GM21390 (cell line): ENCODE measurements at regions not wholly inside any gene's neighbourhood (a gene's known extent, or its start where the extent isn't known, plus 50 kb on each side); places are given as distances from the start of the nearest gene placed in this dataset.

Experiments used
- ATAC-seq: cut with Tn5 transposase; IDR thresholded peaks from one replicate; pipeline ENCODE4 v1.9.1; 2021; ENCODE audit not compliant: unreplicated experiment

DNA sequence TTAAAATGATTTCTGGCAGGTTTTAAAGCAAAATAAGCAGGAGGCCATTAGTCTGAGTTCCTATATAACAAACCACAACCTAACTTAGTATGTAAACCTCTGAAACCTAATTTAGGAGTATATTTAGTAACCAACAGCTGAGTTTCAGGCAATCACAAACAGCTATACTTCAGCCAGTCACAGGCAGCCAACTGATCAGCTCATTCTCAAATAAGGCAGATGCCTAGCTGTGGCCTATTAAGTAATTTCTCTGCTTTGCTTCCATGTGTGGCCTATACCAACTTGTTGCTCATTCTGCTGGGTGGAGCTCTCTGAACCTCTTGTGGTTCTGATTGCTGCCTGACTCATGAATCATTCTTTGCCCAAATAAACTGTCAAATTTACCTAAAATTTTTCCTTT lies 408.9 kb upstream of the FBXO33 start:
- no peak for ATAC-seq

DNA sequence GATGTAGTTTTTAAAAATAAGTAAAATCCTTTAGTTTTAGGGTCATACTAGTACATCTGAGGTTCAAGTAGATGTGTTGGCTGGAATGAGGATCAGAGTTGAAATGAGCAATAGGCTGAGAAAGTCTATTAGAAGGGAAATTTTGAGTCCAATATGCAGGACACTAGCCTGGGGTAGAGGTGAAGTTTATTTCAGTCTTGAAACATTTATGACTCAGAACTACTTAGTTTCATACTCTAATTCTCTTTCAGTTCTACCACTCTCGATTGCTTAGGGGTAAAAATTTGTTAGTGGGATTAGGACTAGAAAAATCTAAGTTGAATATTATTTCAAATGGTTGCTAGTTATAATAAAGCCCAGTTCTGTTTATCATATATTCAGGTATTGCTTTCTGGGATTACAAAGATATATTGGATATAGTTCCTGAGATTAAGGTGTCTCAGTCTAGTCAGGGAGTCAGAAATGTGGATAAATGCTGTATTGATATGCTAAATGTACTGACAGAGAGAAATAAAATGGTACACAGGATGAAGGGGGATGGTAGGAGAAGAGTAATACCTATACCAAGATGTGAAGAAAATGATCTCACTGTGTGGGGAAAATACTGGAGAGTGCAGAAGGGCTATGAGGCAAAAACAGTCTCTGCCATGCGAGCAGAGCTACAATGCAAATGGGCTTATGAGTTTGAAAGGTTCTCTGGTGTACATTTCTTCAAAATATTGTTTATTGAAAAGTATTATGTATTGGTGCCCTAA lies 395.8 kb upstream of the FBXO33 start:
- peak; percentile 98 for ATAC-seq

DNA sequence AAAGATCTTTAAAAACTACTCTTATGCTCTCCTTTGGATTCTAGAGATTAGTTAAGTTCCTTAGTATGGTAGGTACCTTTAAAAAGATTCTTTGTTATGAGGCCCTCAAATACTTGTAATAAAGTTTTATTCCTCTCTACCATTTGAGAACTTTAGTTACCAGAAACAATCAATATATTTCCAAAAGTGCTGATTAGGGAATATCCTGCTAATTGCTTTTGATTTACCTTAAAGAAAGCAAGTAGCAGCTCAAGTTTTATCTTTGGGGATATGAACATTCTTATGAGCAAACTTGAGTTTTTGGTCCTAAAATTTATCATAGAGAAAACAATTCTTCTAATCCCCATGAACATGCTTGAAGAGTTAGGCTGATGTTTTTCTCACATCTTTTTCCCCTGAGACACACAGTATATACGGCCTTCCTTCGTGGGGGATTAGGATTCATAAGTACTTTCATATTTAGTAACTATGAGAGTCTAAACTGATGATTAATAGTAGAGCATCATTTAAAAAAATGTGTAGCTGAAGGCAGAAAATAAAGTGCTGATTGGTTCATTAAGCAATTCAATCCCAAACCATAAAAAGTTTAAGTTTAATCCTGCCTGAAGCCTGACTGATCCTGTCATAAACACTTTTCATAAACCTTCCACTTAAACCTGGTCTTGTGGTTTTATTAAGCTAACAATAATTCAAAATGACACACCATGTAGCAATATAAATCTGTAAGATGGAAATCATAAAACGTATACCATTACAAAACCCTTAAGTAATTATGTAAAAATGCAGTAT lies 380.5 kb upstream of the FBXO33 start:
- no peak for ATAC-seq

DNA sequence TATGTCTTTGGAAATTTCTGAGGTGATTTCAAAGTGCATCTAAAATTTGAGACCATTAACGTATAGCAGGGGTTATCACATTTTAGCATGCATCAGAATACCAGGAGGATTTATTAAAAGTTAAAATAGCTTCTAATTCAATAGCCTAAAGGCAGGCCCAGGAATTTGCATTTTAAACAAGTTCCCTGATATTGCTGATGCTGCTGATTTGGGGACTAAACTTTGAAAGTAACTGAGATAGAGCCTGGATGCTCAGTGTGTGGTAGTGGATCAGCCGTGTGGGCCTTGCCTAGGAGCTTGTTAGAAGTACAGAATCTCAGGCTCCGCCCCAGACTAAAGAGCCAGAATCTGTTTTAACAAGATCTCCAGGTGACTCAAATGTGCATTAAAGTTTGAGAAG lies 375.0 kb upstream of the FBXO33 start:
- ATAC-seq, result no peak

DNA sequence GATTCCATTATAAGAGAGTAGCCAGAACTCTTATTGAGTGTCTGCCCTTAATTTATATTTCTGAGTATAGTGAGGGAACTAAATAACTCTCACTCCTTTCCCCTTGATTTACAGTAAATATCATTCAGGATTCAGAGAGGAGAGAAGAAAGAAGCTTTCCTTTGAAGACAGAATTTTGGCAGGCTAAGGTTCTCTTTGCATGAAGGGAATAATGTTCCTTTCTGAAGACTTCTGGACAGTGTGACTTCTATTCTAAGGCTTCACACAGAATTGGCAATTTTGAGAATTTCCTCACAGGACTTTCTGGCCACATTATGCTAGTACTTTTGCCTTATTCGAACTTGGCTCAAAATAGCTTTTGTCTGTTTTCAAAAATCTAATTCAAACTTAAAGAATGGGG lies 352.2 kb upstream of the FBXO33 start:
- no peak for ATAC-seq

DNA sequence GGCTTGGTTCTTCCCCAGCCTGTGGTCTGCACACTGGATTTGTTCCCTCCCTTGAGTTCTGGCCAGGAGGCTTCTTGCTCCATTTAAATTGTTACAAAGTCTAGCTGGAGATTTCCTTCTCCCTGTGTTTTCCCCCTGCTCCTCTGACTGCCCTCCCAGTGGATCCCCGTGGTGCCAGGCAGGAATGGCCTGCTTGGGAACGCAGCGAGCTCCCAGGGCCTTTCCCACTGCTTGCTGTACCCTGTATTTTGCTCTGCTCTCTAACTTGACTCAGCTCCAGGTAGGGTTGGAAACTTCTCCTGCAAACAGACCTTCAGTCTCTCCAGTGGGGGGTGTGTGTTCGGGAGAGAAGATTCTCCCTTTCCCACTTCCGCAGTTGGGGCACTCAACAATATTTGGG lies 349.2 kb upstream of the FBXO33 start:
- ATAC-seq, result no peak

DNA sequence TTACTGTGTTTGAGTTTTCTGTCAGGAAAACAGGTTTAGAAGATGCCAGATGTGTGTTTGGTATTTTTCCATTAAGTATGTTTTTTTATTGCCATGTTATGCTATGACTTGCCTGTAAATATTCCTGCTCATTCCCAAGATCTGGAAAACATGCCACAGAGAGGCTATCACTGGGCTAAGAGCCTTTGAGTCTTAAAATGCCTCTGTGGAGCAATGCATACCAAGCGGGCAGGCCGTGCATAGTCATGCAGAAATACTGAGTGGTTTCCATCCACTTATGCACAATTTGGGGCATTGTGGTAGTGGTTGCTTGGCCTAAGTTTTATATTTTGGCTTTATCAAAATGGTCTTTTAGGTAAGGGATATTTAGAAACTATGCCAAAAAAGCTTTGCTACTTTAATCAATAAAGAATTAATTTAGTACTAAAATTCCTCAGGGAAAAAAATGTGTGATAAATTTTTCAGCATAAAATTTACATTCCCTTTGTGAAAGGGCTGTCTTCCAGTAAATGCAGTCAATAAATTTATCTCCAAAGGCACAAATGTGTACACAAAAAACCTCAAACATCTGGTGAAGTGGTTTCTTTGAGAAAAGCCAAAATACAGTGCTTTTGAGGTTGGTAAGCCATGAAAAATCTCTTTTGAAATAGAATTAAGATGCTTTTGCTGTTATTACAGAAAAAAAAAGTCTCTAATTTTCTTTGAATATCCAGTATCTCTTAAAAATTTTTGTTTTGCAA lies 341.3 kb upstream of the FBXO33 start:
- no peak for ATAC-seq

DNA sequence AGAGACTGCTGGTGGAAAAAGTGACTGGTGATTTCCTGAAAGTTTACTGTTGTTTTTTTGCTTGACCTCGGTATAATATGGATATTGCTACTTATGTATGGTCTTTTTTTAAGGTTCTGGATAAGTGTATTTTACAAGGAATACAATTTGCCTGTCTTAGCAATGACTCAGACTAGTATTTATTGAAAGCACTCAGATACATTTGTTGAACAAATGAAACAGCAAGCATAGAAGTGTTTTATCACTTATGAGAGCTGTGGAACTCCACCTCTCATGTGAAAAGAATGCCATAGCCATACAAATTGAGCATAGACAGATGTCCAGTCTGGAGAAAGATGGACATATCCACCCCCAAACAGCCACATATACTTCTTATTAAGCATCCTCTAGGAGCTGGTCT lies 340.4 kb upstream of the FBXO33 start:
- ATAC-seq, result no peak

DNA sequence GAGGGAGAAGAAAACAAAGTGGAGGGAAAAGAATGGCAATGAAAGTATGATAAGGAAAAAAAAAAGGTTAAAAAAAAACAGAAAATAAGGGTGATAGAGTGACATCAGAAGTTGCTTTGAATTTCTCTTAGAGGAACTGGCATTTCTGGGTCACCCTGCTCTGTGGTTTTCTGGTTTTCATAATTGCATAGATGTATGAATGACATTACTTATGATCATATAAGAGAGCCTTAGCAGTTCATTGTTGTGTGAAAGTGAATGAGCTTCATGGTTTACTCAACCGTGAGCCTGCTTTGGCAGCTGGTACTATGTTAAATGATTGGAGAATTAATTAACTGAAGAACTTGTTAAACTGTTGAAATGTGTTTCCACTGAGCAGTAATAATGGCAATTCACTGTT lies 336.4 kb upstream of the FBXO33 start:
- peak; percentile 84 for ATAC-seq

DNA sequence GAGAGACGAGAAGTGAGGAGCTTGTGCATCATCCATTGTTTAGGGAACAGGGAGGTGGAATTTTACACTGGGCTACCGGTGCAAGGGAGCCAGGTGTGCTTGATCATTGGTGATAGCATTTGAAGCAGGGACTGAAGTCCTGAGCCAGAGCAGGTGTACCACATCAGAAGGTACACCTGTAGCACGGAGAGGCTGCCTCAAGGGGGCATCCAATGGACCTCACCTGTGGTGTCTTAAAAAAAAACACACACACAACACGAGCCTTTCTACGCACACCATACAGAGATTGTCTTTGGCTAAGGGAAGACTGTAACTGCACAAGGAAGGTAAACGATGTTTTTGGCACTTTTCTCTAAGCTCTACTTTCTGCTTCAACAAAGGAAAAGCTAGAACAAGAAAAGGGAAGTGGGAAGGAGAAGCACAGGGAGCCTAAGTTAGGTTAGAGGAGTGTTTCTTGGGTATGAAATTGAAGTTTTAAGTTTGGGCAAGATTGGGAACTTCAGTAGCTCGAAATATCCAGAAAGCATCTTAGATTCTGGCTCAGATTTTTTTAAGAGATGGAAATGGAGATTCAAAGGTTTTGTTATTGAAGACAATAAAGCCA lies 334.3 kb upstream of the FBXO33 start:
- ATAC-seq, result no peak

DNA sequence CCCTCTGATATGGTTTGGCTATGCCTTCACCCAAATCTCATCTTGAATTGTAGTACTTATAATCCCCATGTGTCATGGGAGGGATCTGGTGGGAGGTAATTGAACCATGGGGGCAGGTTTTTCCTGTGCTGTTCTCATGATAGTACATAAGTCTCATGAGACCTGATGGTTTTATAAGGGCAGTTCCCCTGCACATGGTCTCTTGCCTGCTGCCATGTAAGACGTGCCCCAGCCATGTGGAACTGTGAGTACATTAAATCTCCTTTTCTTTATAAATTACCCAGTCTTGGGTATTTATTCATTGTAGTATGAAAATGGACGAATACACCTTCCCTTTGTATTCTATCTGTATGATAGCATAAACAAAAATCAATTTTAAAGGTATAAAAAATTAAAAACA lies 333.4 kb upstream of the FBXO33 start:
- no peak for ATAC-seq

DNA sequence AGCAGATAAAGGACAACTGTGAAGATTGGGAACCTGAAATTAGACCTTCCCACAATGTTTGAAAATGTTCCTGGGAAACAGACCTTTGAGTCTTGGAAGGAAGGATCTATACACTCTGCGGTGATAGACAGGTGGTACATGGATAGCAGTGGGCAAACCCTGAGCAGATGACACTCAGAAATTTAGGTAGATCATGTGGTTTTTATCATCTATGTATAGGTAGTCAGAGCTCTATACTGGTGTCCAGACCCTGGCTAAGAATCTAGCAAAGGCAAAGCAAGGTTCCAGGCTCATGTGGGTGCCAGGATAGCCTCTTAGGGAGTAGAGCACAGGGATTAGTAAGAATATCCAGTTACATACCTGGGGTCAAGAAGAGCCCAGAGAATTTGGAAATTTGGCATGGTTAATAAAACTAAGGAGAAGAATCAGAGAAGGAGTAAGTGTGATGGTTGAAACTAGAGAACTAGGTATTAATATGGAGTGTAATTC lies 331.2 kb upstream of the FBXO33 start:
- peak; percentile 47 for ATAC-seq

DNA sequence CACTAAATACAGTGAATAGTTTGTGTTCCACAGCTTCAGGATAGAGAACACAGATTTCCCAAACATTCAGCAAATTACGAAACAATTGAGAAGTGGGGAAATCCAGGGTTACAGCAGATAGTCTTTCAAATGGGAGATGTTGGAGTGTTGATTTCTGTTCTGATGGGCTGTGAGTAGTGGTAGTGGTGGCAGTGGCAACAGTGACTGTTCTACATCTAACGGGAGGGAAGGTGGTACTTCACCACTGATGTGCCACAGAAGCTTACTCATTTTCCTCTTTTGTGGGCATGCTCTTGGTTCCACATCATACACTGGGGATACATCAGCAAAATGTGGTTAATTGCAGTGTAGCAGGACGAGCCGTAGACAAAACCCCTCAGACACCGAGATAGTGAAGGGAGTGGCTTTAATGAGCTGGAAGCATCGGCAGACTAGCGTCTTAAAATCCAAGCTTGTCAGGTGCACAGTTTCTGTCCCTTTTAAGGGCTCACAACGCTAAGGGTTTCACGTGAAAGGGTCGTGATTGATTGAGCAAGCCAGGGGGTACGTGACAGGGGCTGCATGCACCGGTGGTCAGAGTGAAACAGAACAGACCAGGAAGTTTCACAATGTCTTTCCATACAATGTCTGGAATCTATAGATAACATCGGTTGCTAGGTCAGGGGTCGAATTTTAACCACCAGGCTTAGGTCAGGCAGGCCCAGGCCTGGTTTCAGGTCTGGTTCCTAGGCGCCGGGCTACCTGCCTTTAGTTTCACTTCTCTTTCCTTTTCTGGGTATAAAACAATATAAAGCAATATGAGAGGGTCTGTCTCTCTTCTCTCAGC lies 330.6 kb upstream of the FBXO33 start:
- ATAC-seq, result peak; percentile 53

DNA sequence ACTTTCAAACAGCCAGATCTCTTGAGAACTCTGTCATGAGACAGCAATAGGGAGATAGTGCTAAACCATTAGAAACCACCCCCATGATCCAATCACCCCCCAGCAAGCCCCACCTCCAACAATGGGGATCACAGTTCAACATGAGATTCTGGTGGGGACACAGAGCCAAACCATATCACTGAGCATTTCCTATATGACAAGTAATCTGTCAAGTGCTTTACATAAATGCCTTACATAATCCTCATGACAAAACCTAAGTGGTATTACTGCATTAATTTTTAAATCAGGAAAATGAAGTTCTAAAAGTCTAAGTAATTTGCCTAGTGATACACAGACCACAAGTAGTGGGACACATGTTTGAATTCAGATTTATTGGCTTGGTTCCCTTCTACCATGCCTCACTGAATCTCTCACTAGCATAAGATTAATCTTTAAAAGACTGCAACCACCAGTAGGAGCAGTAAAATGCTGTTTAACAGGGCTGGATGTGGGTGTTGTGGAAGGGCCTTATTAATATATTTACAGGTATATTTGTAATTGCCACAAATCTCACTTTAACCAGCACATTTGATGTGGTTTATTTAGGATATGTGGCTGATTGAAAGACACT lies 323.1 kb upstream of the FBXO33 start:
- peak; percentile 61 for ATAC-seq

DNA sequence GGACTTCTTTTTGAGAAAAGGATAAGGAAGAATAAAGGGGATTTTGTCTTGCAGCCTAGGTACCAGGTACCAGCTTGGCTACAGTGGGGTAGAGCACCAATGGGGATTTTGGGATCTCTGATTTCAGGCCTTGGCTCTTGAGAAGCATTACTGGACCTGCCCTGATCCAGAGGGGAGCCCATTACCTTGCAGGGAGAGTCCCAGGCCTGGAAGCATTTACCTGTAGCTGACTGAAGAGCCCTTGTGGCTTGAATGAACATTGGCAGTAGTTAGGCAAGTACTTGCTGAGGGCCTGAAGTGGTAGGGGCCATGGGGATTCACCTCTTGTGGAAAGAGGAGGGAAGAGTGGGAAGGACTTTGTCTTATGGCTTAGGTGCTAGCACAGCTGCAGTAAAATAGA lies 308.2 kb upstream of the FBXO33 start:
- ATAC-seq, result no peak

DNA sequence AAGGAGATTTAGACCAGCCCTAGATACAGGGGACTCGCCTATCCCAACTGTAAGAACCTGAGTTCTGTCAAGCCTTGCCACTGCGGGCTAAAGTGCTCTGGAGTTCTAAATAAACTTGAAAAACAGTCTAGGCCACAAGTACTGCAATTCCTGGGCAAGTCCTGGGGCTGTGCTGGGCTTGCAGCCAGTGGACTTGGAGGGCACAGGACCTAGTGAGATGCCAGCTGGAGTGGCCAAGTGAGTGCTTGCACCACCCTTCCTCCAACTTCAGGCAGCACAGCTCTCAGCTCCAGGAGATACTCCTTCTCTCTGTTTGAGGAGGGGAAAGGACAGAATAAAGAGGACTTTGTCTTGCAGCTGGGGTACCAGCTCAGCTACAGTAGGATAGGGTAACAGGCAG lies 307.6 kb upstream of the FBXO33 start:
- no peak for ATAC-seq

DNA sequence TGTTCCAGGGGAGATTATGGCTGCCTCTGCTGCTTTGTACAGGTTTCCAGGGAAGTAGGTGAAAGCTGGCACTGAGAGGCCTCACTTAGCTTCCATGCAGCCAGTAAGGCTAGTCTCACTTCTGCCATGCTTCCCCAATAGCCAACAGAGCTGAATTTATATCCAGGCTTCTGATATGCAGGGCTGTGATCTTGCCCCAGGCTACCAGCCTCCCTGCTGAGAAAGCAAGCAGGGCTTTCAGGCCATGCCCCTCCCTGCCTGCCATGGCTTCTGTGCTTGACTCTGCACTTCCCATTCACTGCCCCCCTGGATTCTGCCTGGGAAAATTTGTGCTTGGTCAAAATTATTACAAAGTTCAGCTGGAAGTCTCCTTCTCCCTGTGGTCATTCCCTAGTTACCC lies 302.1 kb upstream of the FBXO33 start:
- no peak for ATAC-seq

DNA sequence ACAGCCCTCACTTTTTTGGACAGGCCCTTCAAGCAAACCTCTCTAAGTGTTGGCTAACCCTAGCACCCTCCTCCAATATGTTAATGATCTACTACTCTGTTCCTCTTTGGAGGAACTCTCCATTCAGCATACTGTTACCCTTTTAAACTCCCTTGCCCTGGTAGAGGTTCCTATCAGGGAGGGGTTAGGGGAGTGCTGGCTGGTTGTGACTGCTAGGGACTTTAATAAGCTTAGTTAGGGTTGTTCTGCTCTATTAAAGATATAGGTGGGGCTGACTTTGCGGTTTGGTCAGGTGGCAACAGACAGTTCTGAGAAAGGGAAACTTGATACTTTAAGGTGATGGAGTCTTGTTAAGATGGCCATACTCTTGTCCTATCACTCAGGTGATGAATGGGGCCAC lies 301.5 kb upstream of the FBXO33 start:
- no peak for ATAC-seq

DNA sequence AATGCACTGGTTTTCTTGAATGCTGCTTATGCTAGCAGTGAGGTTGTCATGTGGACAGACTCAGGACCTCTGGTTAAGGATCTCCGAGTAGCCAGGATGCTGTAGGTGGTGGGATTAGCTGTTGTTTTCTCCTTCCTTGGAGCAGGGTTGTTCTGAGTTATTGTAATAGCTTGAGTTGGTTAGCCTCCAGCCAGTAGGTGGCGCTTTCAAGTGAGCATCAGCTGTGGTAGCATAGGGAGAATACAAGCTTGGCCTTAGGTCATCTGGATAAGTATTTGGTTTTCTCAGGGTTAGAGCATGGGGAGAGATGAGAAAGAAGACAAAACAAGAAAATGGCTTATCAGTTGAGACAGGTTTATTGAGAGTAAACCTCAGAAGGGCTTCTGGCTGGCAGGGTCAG lies 299.7 kb upstream of the FBXO33 start:
- ATAC-seq, result no peak

DNA sequence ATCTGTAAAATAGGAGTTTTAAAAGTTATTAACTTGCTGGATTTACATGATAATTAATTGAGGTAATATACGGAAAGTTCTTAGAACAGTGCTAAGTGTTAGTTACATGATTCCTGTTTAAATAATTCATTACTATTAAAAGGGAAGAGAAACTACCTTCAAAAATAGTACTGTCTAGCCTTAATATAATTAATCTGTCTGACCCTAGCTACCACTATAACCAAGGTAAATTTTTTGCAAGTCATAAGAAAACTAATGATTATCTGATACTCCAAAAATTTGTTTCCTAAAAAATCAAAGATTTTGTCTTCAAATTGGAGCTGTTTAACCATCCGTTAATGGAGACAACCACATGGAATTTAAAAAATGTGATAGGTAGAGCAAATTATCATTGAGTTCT lies 294.3 kb upstream of the FBXO33 start:
- ATAC-seq, result no peak
